IMR-90 (cell line): ENCODE measurements at regions not wholly inside any gene's neighbourhood (a gene's known extent, or its start where the extent isn't known, plus 50 kb on each side); places are given as distances from the start of the nearest gene placed in this dataset.

ENCODE experiments used
- ATAC-seq: fragments of 200-7000 bp; cut with Tn5 transposase; 2 replicates; pipeline ENCODE4 v1.9.1; 2020; ENCODE audit warnings: low read depth, mild to moderate bottlenecking, moderate library complexity
- BruUV-seq: library from RNA; stranded (reverse); fragments of 400-500 nt; replicated peaks from 2 replicates; lab custom pipeline; 2021; lab: Mats Ljungman, UMichigan
- CTCF ChIA-PET: fragments of 300-600 bp; formaldehyde crosslinking; extraction: SDS; loops from one replicate; lab custom pipeline; 2021; ENCODE audit warnings: antibody characterized with exemption; lab: Yijun Ruan, JAX
- POLR2A ChIA-PET: fragments of 300-600 bp; sonication (Branson Sonifier 250); formaldehyde crosslinking; loops from one replicate; lab custom pipeline; 2022; ENCODE audit warnings: antibody characterized with exemption; ENCODE audit not compliant: unreplicated experiment; lab: Charles Lee
- DNase-seq: peaks from one replicate; pipeline ENCODE4 v3.0.0; 2013
- H2AFZ ChIP-seq: replicated peaks from 2 replicates; pipeline ENCODE3; 2013; ENCODE audit warnings: low read length, mild to moderate bottlenecking; ENCODE audit not compliant: poor library complexity
- H2AK5ac ChIP-seq: 2 replicates; pipeline ENCODE4 v1.6.1; 2013; ENCODE audit warnings: low read depth, low read length, inconsistent platforms
- H2AK9ac ChIP-seq: replicated peaks from 2 replicates; pipeline ENCODE3; 2013; ENCODE audit warnings: mild to moderate bottlenecking, low read depth, low read length, moderate library complexity; ENCODE audit not compliant: poor library complexity
- H2BK120ac ChIP-seq: 2 replicates; pipeline ENCODE4 v1.6.1; 2013; ENCODE audit warnings: low read depth, low read length, inconsistent platforms
- H2BK15ac ChIP-seq: 3 replicates; pipeline ENCODE4 v1.6.1; 2013; ENCODE audit warnings: low read depth, low read length, inconsistent platforms
- H2BK20ac ChIP-seq: 2 replicates; pipeline ENCODE4 v1.6.1; 2013; ENCODE audit warnings: low read depth, mild to moderate bottlenecking, inconsistent platforms, low read length, moderate library complexity
- H2BK5ac ChIP-seq: 2 replicates; pipeline ENCODE4 v1.6.1; 2013; ENCODE audit warnings: mild to moderate bottlenecking, low read depth, low read length, inconsistent platforms; ENCODE audit not compliant: poor library complexity, severe bottlenecking
- H3K14ac ChIP-seq: replicated peaks from 2 replicates; pipeline ENCODE4 v1.6.1; 2013; ENCODE audit warnings: low read depth, low read length, inconsistent platforms
- H3K18ac ChIP-seq: 2 replicates; pipeline ENCODE4 v1.6.1; 2013; ENCODE audit warnings: low read depth, low read length, control low read depth
- H3K23ac ChIP-seq: 2 replicates; pipeline ENCODE4 v1.6.1; 2013; ENCODE audit warnings: low read depth, low read length, inconsistent platforms
- H3K27ac ChIP-seq: 2 replicates; pipeline ENCODE4 v1.5.1; 2013; ENCODE audit warnings: mild to moderate bottlenecking, control low read depth, low read length; ENCODE audit not compliant: insufficient read depth
- H3K27me3 ChIP-seq: 2 replicates; pipeline ENCODE4 v1.6.1; 2013; ENCODE audit warnings: low read length; ENCODE audit not compliant: control insufficient read depth, insufficient read depth
- H3K36me3 ChIP-seq: 2 replicates; pipeline ENCODE4 v1.6.1; 2013; ENCODE audit warnings: low read length, mixed read lengths; ENCODE audit not compliant: control insufficient read depth, insufficient read depth
- H3K4ac ChIP-seq: 2 replicates; pipeline ENCODE4 v1.6.1; 2013; ENCODE audit warnings: low read depth, low read length, inconsistent platforms
- H3K4me1 ChIP-seq: 2 replicates; pipeline ENCODE4 v1.6.1; 2013; ENCODE audit warnings: low read length, mixed read lengths; ENCODE audit not compliant: control insufficient read depth, insufficient read depth
- H3K4me2 ChIP-seq: 2 replicates; pipeline ENCODE4 v1.6.1; 2013; ENCODE audit warnings: low read depth, mild to moderate bottlenecking, control low read depth, low read length, moderate library complexity
- H3K4me3 ChIP-seq: 2 replicates; pipeline ENCODE4 v1.5.1; 2013; ENCODE audit warnings: low read depth, mild to moderate bottlenecking, control low read depth, low read length, moderate library complexity; ENCODE audit not compliant: insufficient read depth
- H3K56ac ChIP-seq: 2 replicates; pipeline ENCODE4 v1.6.1; 2013; ENCODE audit warnings: low read length, inconsistent platforms; ENCODE audit not compliant: insufficient read depth; ENCODE audit errors: extremely low read depth
- H3K79me1 ChIP-seq, 2 experiments: 2 replicates each; pipeline ENCODE4 v1.6.1; 2013; ENCODE audit warnings: low read length in 2 of 2, inconsistent platforms in 1 of 2, low read depth in 1 of 2
- H3K9ac ChIP-seq: 2 replicates; pipeline ENCODE4 v1.6.1; 2013; ENCODE audit warnings: low read depth, low read length, control low read depth
- H3K9me1 ChIP-seq: 2 replicates; pipeline ENCODE4 v1.6.1; 2013; ENCODE audit warnings: low read length, inconsistent platforms; ENCODE audit not compliant: insufficient read depth
- H3K9me3 ChIP-seq: 2 replicates; pipeline ENCODE4 v1.6.1; 2013; ENCODE audit warnings: low read length; ENCODE audit not compliant: control insufficient read depth, insufficient read depth
- H4K20me1 ChIP-seq: 2 replicates; pipeline ENCODE4 v1.6.1; 2013; ENCODE audit warnings: low read length, inconsistent platforms; ENCODE audit not compliant: insufficient read depth
- H4K5ac ChIP-seq: 2 replicates; pipeline ENCODE4 v1.6.1; 2013; ENCODE audit warnings: mild to moderate bottlenecking, low read depth, low read length, control low read depth
- H4K8ac ChIP-seq, 2 experiments: 2 replicates each; pipeline ENCODE4 v1.6.1; 2013; ENCODE audit warnings: low read depth in 2 of 2, low read length in 2 of 2, control low read depth in 1 of 2, inconsistent platforms in 1 of 2
- H4K91ac ChIP-seq: 2 replicates; pipeline ENCODE4 v1.6.1; 2013; ENCODE audit warnings: low read depth, low read length, inconsistent platforms; ENCODE audit not compliant: insufficient read depth
- BHLHE40 ChIP-seq: fragments of 150-350 bp; IDR thresholded peaks from 2 replicates; pipeline ENCODE4 v1.6.1; 2016; ENCODE audit warnings: mild to moderate bottlenecking, low read depth, low read length
- CHD1 ChIP-seq: IDR thresholded peaks from 2 replicates; pipeline ENCODE4 v1.6.1; 2012; ENCODE audit warnings: low read depth, low read length, improper control_type of control experiment
- FOS ChIP-seq: fragments of 150-350 bp; IDR thresholded peaks from 2 replicates; pipeline ENCODE4 v1.6.1; 2016; ENCODE audit warnings: low read depth, low read length
- MAFK ChIP-seq: IDR thresholded peaks from 2 replicates; pipeline ENCODE4 v1.6.1; 2012; ENCODE audit warnings: low read depth, low read length, improper control_type of control experiment
- MAZ ChIP-seq: IDR thresholded peaks from 2 replicates; pipeline ENCODE4 v1.6.1; 2012; ENCODE audit warnings: low read depth, mild to moderate bottlenecking, low read length, improper control_type of control experiment, moderate library complexity, borderline replicate concordance
- MXI1 ChIP-seq: IDR thresholded peaks from 2 replicates; pipeline ENCODE4 v1.6.1; 2012; ENCODE audit warnings: low read depth, mild to moderate bottlenecking, low read length, moderate library complexity, borderline replicate concordance
- NFE2L2 ChIP-seq: fragments of 150-350 bp; IDR thresholded peaks from 2 replicates; pipeline ENCODE4 v1.6.1; 2016; ENCODE audit warnings: low read depth, mild to moderate bottlenecking, low read length
- RAD21 ChIP-seq: IDR thresholded peaks from 2 replicates; pipeline ENCODE4 v1.6.1; 2012; ENCODE audit warnings: low read length, improper control_type of control experiment
- RCOR1 ChIP-seq: IDR thresholded peaks from 2 replicates; pipeline ENCODE4 v1.6.1; 2012; ENCODE audit warnings: mild to moderate bottlenecking, low read length, improper control_type of control experiment; ENCODE audit not compliant: insufficient replicate concordance
- RFX5 ChIP-seq: IDR thresholded peaks from 2 replicates; pipeline ENCODE4 v1.8.0; 2012; ENCODE audit warnings: low read depth, mild to moderate bottlenecking, low read length, moderate library complexity
- SMC3 ChIP-seq: fragments of 150-350 bp; IDR thresholded peaks from 2 replicates; pipeline ENCODE4 v1.6.1; 2016; ENCODE audit warnings: low read depth, mild to moderate bottlenecking, antibody characterized with exemption, low read length, moderate library complexity
- WGBS, 2 experiments: methylation state at CpG; one replicate each; pipeline versions ENCODE4 v1.1.5 to v1.1.7; 2013; ENCODE audit warnings: missing lambda C conversion rate in 2 of 2; ENCODE audit not compliant: insufficient read length in 1 of 2; ENCODE audit errors: extremely low coverage in 2 of 2; 5-methylcytosine and 5-hydroxymethylcytosine counted together
- dilution Hi-C: fragments of 300-500 bp; cut with HindIII; formaldehyde crosslinking; loops from one replicate; pipeline ENCODE4 v1.14.3; 2018; ENCODE audit warnings: low sequenced_read_pairs; ENCODE audit not compliant: unreplicated experiment
- in situ Hi-C: fragments of 300-500 bp; cut with MboI; formaldehyde crosslinking; loops from 3 replicates; pipeline ENCODE4 v1.14.3; 2019; ENCODE audit warnings: low sequenced_read_pairs, inconsistent platforms, mixed read lengths
- intact Hi-C: fragments of 100-400 bp; cut with micrococcal nuclease; formaldehyde crosslinking; loops from 2 replicates; pipeline ENCODE4 v1.10.0; 2022
- TF ChIP-seq, protein P1 (sequence below): conservative IDR thresholded peaks from 2 replicates; pipeline ENCODE4 v1.5.1; 2012; ENCODE audit warnings: mild to moderate bottlenecking, low read depth, low read length, improper control_type of control experiment
- TF ChIP-seq, protein P2 (sequence below): fragments of 150-350 bp; IDR thresholded peaks from 2 replicates; pipeline ENCODE4 v1.6.1; 2017; ENCODE audit warnings: mild to moderate bottlenecking, antibody characterized with exemption, low read length, low read depth
- TF ChIP-seq, protein P3 (sequence below): fragments of 150-350 bp; IDR thresholded peaks from 2 replicates; pipeline ENCODE4 v1.6.1; 2016; ENCODE audit warnings: low read depth, mild to moderate bottlenecking, low read length, moderate library complexity, borderline replicate concordance

DNA sequence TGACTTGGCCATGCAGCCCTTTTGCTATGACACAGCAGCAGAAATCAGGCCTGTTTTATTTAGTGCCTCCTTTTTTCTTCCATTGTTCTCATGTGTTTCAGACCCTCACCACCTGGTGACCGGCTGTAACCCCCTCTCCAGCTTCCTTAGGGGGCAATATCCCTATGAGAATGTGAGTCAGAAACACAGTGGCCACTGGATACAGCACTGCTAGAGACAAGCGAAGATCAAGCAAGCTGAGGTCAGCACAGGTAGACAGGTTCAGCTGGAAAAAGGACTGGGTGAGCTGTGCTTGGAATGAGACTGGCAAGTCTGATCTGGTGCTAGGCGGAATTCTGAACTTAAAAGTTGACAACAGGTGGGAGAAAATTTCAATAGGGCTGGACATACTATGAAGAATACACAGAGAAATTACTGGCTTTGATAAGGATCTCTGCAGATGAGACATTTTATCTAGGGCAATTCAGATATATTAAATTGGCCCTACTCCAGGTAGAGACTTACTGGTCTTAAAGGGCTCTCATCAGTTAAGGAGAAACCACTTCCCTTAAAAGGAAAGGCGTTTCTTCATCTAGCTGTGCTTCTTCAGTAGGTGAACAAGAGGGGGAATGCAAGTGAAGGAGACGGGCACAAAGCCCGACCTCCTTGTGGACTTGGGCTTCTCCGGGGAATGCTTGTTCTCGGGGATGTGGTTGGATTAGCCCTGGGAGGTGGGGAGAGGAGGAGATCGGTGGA, 83.3 kb downstream of the ERCC5 start:
- dilution Hi-C loops, result no loop called here
- no peak overlapping the region for H2BK15ac ChIP-seq
- H3K27me3 ChIP-seq, result no peaks in the 10 kb centered on the region
- H2AFZ ChIP-seq, result no peak overlapping the region
- H3K27ac ChIP-seq, result no peak overlapping the region
- no peak overlapping the region for H3K4me3 ChIP-seq
- H3K79me1 ChIP-seq, result no peaks in the 10 kb centered on the region
- intact Hi-C loops, result no loop called here
- H3K4me2 ChIP-seq, result no peak overlapping the region
- H4K20me1 ChIP-seq, result no peaks in the 10 kb centered on the region
- no peak overlapping the region for H2BK5ac ChIP-seq
- H4K5ac ChIP-seq, result no peak overlapping the region
- no CpG with 5 or more reads among the region's 9 CpGs for WGBS, 2 experiments
- H3K9me3 ChIP-seq, result no peaks in the 10 kb centered on the region
- ChIA-PET CTCF (no interaction called here), POLR2A (no interaction called here)
- H3K36me3 ChIP-seq, result no peaks in the 10 kb centered on the region
- H4K8ac ChIP-seq, result no peak overlapping the region
- in situ Hi-C loops, result no loop called here
- no peaks in the 10 kb centered on the region for H3K9me1 ChIP-seq
- H3K4ac ChIP-seq, result no peak overlapping the region
- ATAC-seq, result no peak
- DNase-seq, result no peak
- no peak overlapping the region for H3K9ac ChIP-seq
- H2BK120ac ChIP-seq, result no peak overlapping the region
- H2AK5ac ChIP-seq, result no peak overlapping the region
- no peak overlapping the region for H3K18ac ChIP-seq
- no peak overlapping the region for H3K14ac ChIP-seq
- H2BK20ac ChIP-seq, result no peak overlapping the region
- H3K23ac ChIP-seq, result no peak overlapping the region
- BruUV-seq, result no TSS peak
- no peaks in the 10 kb centered on the region for H3K4me1 ChIP-seq
- no peak overlapping the region for H3K56ac ChIP-seq
- H2AK9ac ChIP-seq, result no peak overlapping the region
- H4K91ac ChIP-seq, result no peak overlapping the region
- no peak for TF ChIP-seq CHD1
- TF ChIP-seq MAFK, result no peak
- no peak for TF ChIP-seq MAZ
- TF ChIP-seq NFE2L2, result no peak
- no peak for TF ChIP-seq MXI1
- TF ChIP-seq SMC3, result no peak
- no peak for TF ChIP-seq RCOR1
- TF ChIP-seq, protein P1, sequence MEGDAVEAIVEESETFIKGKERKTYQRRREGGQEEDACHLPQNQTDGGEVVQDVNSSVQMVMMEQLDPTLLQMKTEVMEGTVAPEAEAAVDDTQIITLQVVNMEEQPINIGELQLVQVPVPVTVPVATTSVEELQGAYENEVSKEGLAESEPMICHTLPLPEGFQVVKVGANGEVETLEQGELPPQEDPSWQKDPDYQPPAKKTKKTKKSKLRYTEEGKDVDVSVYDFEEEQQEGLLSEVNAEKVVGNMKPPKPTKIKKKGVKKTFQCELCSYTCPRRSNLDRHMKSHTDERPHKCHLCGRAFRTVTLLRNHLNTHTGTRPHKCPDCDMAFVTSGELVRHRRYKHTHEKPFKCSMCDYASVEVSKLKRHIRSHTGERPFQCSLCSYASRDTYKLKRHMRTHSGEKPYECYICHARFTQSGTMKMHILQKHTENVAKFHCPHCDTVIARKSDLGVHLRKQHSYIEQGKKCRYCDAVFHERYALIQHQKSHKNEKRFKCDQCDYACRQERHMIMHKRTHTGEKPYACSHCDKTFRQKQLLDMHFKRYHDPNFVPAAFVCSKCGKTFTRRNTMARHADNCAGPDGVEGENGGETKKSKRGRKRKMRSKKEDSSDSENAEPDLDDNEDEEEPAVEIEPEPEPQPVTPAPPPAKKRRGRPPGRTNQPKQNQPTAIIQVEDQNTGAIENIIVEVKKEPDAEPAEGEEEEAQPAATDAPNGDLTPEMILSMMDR, result no peak
- no peak for TF ChIP-seq FOS
- TF ChIP-seq, protein P2, sequence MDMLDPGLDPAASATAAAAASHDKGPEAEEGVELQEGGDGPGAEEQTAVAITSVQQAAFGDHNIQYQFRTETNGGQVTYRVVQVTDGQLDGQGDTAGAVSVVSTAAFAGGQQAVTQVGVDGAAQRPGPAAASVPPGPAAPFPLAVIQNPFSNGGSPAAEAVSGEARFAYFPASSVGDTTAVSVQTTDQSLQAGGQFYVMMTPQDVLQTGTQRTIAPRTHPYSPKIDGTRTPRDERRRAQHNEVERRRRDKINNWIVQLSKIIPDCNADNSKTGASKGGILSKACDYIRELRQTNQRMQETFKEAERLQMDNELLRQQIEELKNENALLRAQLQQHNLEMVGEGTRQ, result no peak
- TF ChIP-seq RAD21, result no peak
- TF ChIP-seq RFX5, result no peak
- TF ChIP-seq BHLHE40, result no peak
- TF ChIP-seq, protein P3, sequence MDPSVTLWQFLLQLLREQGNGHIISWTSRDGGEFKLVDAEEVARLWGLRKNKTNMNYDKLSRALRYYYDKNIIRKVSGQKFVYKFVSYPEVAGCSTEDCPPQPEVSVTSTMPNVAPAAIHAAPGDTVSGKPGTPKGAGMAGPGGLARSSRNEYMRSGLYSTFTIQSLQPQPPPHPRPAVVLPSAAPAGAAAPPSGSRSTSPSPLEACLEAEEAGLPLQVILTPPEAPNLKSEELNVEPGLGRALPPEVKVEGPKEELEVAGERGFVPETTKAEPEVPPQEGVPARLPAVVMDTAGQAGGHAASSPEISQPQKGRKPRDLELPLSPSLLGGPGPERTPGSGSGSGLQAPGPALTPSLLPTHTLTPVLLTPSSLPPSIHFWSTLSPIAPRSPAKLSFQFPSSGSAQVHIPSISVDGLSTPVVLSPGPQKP, result no peak
